Activated CD8-positive, alpha-beta memory T cell treated with anti-CD3 and anti-CD28 coated beads for 36 hours (primary cell): ENCODE measurements at regions not wholly inside any gene's neighbourhood (a gene's known extent, or its start where the extent isn't known, plus 50 kb on each side); places are given as distances from the start of the nearest gene placed in this dataset.

Experiments
- CTCF ChIA-PET: fragments of 350-600 bp; sonication (Branson Sonifier 250); formaldehyde crosslinking; loops from one replicate; lab custom pipeline; 2021; ENCODE audit warnings: antibody characterized with exemption; lab: Charles Lee
- POLR2A ChIA-PET: fragments of 350-600 bp; sonication (Branson Sonifier 250); formaldehyde crosslinking; loops from one replicate; lab custom pipeline; 2021; ENCODE audit warnings: antibody characterized with exemption; lab: Charles Lee

DNA sequence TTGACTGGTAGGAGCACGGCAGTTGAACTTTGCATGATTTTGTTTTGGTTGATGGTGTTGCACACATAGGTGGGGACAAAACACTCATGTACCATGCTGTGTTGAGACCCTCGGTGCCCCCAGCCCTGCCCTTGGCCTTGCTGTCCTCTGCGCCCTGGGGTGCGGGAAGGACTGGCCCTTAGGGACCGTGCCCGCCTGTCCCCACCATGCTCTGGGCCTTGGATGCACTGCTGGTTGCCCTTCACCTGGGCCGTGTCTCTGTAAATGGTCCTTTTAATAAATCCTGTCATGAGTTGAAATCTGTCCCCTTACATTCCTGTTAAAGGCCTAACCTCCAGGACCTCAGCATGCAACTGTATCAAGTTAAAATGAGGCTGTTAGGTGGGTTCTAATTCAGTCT, 102.3 kb upstream of the ANO1 start:
- POLR2A ChIA-PET, result no interaction called here
- CTCF ChIA-PET, result no interaction called here

DNA sequence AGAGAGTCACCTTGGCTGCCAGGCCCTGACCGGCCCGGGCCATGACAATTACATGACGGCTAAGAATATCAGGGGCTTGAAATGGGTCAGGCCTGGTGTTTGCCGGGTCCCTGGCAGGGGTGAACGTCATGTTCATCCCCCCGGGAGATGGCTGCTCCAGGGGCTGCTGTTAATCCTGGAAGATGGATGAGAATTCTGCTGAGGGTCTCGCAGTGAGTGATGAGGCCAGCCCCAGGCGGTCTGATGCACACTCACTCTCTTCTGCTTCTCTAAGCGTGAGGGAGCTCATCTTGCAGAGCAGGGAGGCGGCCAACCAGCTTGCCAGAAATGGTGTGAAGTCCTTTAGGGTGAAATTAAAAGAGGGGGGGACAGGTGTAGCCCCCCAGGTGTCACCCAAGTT, 101.3 kb upstream of the ANO1 start:
- ChIA-PET CTCF (no interaction called here), POLR2A (no interaction called here)

DNA sequence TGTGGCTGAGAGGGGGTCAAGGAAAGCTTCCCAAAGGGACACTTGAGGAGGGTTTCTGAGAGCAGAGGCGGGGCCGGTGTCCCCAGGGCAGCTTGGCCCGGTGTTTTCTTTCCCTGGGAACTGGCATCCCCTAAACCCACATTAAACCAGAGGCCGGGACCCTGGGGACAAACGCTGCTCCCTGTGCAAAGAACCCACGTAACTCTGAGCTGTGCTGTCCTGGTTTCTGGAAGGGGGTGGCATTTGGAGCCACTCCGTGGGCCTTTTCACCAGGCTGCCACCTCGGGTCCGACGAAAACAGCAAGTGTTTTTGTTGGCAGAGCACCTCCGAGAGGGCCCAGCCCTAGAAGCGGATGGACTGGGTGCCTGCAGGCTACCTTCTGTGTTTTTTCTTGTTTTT, 100.2 kb upstream of the ANO1 start:
- ChIA-PET POLR2A (no interaction called here), CTCF (no interaction called here)

DNA sequence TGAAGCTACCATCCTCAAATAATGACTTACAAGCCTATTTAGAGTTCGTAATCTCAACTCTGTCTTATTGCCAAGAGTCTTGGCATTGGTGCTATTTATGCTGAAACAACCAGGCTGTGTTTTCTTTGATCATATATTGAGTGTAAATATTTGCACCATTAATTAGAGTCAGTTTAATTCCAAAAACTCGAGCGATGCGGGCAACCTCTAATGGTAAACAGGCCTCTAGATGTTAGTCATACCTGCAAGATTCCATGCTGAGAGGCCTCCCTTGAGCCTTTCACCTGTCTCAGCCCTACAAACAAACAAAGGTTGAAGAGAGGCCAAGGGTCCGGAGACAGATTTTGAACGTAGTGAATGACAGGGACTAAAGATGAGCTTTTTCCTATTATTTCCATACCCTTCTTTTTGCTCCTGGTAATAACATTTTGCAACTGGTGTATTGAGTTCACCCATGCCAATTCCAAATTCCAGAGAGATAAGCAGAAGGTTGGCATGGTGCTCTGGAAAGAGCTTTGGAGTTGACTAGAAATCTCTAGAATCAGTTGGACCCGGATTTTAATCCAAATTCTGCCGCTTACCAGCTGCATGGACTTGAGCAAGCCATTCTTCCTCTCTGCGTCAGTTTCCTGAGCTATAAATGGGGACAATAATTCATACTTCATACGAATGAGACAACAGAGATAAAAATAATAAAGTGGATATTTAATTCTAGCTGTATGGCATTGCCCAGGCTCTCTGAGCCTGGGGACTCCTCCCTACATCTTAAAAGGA, 99.1 kb upstream of the ANO1 start:
- POLR2A ChIA-PET, result no interaction called here
- CTCF ChIA-PET, result no interaction called here

DNA sequence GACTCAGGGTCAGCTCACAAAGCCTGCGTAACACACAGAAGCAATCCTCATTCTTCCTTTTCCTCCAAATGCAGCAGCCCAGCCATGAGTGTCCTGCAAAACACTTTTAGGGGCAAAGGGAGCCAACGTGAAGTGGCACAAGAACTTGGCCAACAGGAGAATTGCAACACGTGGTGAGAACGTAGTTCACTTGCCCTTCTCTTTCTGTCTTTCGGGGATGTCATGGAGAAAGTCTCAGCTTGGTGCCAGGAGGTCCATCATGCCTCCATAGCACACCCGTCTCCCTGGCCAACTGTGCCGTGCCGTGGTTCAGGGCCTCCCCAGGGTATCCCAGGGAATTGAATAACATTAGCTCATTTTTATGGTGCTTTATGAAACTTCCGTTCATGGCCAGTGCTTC, 98.5 kb upstream of the ANO1 start:
- ChIA-PET POLR2A (no interaction called here), CTCF (no interaction called here)

DNA sequence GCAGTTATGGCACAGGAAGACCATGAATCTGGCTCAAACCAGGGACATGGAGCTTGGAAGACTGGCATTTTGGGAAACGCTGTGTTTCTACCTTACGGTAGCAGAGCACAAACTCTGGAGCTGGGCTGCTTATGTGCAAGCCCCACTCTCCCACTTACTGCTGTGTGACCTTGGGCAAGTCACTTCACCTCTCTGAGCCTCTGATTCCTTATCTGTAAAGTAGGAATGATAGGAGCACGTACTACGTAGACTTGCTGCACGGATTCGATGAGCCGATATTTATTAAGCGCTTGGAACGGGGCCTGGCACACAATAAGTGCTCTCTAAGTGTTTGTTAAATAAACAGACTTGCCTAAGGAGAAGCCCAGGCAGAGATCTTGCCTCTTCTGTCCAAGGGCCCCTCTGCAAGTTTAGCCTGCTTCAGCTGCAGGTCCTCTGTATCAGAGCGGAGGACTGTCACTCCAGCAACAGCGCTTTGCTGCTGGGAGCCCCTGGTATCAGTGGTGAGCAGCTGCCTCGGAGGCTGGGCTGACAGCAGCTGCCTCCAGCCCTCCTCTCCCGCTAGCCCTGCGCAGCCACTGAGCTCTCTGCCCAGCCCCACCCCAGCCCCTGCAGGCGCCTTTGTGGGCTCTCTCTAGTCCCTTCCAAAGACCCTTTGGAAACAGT, 96.9 kb upstream of the ANO1 start:
- ChIA-PET CTCF (no interaction called here), POLR2A (no interaction called here)

DNA sequence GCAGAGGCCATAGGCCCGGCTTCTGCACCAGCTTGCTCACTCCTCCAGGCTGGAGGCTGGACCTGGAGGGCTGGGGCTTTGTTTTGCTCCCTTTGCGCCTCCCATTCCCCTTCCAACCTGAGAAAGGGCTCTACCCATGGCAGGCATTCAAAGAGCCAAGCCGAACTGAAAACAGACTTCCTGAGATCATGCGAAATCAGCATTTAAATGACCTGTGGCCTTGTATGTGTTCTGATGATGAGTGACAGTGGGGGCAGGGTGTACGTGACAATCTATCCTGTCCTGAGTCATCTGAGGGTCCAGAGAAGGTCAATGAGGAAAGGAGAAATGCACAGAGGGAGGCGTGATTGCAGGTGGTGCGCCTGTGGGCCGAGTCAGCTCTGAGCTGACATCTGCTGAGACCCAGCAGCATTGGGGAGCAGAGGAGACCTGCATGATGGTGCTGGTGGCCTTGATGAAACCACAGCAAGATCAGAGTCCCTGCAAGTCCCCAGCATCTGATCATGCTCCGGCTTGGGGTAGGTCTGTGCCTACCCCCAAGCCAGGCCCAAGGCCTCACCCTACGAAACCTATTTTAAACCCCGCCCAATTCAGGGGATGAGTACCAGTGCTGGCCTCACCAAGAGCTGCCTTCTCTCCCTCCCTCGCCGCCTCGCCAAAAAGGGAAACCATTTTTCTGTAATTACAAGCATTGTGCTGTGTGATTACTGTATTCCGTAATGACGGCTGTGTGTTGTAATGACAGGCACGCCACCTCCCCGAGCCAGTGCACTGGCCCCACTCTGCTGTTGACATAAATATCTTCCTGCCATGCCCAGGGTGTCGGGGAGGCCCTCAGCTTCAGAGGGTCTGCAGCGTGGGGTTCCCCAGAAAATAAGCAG, 95.2 kb upstream of the ANO1 start:
- CTCF ChIA-PET, result no interaction called here
- POLR2A ChIA-PET, result no interaction called here

DNA sequence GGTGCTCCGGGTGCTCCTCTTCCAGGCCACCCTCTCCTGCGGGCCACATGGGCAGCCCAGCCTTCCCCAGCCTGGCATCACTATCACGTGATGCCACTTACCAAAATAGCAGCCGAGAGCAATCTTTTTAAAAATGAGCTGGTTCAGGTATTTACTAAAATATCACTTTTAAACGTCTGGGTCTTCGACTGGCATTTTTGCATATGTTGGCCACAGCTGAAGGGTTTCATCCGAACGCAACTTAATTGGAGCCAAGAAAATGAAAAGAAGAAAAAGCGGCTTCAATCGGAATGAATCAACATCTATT, 94.6 kb upstream of the ANO1 start:
- POLR2A ChIA-PET, result no interaction called here
- CTCF ChIA-PET, result no interaction called here

DNA sequence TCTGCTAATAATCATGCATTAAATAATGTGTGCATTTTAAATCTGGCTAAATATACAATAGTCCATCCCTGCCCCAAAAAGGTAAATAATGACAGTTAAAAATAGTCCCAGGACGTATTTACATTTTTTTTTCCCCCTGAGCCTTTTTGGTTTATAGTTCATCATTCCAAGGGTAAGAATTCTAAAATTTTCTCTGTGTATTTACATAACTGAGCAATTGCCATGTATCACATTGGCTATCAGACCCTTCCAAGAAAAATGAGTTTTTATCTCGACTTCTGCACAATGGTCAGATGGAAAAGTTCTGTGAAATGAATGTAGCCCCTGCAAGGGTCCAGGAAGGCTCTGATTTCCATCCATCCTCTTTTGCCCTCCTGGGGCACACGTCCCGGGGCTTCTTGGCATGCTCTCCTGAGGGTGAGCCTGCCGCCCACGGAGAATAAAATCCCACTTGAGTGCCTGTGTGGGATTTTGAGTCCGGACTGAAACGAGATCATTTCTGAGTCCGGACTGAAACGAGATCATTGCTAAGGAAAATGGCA, 94.1 kb upstream of the ANO1 start:
- POLR2A ChIA-PET, result no interaction called here
- CTCF ChIA-PET, result no interaction called here

DNA sequence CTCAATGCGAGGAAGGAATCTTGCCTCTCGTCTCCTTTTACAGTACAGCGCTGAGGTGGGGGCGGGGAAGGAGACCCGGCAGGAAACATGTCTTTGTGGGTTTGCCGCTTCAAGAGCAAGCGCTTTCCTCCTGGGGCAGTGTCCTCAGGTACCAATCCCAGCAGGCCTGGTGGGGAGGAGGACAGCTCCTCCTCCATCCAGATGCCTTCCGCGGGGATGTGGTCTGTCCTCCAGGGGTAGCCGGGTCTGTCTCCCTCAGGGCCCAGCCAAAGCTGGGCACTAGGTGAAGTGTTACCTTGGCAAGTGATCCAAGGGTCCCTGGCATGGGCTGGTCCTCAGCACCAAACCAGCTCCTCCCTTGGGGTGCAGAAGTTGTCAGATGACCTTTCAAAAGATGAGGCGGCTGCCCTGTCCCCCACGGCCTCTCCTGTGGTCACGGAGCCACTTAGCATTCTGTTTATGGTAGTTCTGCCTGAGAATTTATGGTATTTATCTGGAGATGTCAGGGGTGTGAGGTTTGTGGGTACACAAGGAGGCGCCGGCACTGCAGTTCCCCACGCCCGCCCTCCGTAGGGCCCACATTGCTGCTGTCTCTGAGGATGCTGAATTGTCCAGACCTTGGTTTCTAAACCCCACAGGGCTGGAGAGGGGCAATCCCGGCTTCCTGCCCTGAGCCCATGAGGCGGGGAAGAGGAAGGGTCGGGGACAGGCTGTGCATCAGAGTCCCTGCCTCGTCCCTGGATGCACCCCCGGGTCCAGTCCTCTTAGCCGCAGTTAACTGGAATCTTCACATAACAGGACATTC, 93.5 kb upstream of the ANO1 start:
- CTCF ChIA-PET, result no interaction called here

DNA sequence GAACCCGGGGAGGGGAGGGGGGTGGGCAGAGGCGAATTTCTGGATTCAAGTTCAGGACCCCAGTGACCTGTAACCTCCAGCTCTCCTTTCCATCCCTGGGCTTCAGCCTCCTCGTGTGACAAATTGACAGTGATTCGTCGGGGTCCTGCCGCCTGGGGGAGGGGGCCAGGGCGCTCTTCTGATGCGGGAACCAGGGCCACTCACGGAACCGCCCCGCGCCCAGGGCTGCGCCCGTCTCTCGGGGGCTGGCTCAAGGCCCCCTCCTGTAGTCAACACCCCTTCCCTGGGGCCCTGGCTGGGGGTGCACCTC, 92.8 kb upstream of the ANO1 start:
- ChIA-PET CTCF (no interaction called here), POLR2A (no interaction called here)

More for the DNA sequence above, 93.5 kb upstream of the ANO1 start:
- POLR2A ChIA-PET, result no interaction called here

DNA sequence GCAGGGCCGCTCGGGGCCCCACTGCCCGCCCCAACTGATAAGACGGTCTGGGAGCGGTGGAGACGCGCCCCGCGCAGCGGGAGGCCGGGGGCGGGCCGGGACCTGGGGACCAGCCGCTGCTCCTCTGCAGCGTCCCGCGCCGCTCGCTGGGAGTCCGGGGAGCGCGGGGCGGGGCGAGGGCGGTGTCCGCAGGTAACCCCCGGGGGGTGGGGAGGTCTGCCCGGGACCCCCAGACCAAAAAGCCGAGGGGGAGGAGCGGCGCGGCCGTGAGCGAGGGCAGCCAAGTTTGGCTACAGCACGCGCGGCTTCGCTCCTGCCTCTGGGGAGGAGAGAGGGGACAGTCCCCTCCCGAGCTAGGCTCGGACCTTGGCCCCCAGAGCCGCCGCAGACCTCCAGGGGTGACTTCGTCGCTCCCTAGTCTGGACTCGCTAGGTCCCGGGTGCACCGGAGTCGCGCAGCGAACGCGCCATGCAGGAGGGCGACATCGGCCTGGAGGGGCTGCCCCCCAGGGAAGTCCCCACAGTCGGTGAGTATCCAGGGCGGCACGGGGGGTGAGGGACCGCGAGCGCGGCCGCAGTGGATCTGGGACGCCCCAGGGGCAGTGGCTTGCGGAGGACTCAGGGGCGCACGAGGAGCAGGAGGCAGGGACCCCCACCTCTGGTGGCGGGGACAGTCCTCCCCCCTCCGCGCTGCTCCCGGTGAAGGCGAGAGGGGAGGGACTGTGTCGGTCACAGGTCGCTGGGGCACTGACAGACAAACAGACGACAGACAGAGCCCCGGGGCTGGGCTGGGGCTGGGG, 92.3 kb upstream of the ANO1 start:
- ChIA-PET POLR2A (no interaction called here), CTCF (no interaction called here)

DNA sequence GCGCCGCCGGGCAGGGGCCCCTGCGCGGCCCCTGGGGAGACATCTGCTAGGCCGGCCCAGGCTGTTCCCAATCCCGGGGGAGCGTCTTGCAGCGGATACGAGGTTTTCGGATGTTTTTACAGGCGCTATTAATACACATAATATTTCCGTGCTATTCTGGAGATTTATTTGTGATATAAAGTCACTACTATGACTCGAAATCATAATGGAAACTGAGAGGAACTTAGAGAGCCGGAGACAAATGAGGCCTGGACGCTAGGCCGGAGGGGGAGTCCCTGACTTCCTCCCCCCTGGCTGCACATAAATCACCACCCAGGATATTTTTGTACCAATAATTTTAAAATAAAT, 91.7 kb upstream of the ANO1 start:
- ChIA-PET POLR2A (no interaction called here), CTCF (no interaction called here)

DNA sequence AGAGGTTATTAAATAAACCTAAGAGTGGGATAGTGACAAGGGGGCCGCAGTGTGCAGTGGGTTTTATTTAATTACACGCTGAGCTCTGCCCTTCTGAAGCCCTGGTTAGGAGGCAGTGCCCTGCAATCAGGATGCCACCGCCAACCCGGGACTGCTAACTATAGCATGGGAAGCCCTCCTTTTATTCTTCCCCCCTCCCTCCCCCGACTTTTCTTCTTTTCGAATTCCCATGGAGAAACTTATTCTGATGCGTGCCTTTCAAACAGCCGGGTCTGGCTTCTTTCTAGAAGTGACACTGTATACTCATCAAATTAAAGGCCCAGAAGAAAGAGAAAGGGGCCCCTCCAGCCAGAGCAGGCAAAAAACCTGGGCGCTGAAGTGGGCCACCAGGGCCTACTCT, 91.3 kb upstream of the ANO1 start:
- ChIA-PET CTCF (no interaction called here), POLR2A (no interaction called here)

DNA sequence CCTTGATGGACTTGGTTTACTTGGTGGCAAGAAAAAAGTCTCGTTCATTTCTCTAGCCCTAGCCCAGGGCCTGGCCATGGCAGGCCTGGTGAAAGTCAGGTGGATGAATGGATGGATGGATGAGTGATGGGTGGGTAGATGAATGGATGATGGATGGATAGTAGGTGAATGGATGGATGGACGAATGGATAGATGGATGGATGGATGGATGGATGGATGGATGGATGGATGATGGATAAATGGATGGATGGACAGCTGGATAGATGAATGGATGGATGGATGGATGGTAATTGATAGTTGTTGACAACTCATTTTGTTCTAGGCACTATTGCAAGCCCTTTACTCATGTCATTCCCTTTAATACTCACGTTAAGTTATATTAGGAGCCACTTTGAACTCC, 86.1 kb upstream of the ANO1 start:
- POLR2A ChIA-PET, result no interaction called here
- CTCF ChIA-PET, result no interaction called here

DNA sequence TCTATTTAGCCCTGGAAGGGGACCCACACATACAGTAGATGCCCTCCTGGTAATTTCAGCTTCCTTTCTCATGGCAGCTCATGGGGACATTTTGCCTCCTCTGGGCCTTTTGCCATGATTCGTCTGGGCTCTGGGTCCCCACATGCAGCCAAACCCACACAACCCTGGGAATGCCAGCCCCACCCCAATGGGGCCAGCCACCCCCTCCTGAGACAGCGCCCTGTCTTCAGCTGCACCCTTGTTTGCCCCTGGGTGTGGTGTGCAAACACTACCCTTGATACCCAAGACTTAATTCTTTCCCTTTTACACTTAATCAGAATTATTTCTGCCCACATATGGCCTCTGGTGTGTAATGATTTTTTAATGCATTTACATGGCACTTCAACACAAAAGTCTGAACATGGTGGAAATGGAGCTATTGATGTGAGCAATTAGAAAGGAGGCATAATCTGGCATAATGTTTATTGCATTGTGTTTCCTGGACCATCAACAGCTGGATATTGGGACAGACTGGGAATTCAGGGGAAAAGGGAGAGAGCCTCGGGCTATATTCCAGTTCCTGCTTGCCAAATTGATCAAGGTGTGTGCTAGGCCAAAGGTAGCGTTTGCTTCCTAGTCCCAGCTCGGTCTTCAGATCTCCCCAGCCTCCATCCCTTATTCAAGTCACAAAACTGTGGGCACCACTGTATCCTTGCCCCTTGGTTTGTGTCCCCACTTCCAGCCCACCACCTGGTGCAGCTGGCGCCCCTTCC, 85.0 kb upstream of the ANO1 start:
- POLR2A ChIA-PET, result no interaction called here
- CTCF ChIA-PET, result no interaction called here

DNA sequence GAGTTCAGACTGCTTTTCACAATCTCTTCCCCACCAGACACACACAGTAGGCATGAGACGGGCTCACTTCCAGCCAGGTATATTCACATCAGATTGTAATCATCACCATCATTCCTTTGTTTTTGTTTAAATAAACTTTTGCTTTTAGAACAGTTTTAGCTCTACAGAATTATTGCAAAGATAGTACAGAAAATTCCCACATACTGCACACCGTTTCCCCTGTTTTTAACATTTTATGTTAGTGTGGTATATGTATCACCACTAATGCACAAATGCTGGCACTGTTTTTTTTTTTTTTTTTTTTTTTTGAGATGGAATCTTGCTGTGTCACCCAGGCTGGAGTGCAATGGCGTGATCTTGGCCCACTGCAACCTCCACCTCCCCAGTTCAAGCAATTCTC, 83.3 kb upstream of the ANO1 start:
- CTCF ChIA-PET, result no interaction called here

DNA sequence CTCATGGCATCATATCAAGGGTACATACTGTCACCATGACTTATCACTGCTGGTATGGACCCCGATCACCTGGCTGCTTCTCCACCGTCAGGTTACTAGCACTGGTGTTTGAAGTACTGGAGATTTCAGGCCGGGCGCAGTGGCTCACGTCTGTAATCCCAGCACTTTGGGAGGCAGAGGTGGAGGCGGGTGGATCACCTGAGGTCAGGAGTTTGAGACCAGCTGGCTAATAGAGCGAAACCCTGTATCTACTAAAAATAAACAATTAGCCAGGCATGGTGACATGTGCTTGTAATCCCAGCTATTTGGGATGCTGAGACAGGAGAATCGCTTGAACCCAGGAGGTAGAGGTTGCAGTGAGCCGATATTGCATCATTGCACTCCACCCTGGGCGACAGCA, 82.4 kb upstream of the ANO1 start:
- POLR2A ChIA-PET, result no interaction called here

More for the DNA sequence above, 83.3 kb upstream of the ANO1 start:
- POLR2A ChIA-PET, result no interaction called here

DNA sequence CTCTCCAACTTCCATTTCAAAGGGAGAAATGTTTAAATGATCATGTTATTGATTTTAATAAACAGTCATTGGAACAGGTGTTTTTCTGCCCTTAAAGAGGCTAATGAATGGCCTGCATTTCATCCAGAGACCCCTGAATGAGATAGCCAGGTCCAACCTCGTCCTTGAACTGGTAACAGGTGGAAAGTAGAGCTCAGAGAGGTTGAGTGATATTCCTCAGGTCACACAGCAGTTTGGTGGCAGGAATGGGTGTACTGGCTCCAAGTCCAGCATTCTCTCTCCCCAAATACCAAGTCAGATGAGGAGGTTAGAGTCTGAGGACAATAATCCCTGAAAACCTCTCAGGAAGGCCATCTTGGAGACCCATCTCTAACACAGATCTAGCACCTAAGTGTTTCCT, 81.7 kb upstream of the ANO1 start:
- ChIA-PET CTCF (no interaction called here), POLR2A (no interaction called here)

More for the DNA sequence above, 82.4 kb upstream of the ANO1 start:
- CTCF ChIA-PET, result no interaction called here
